Activated CD4-positive, alpha-beta T cell treated with anti-CD3 and anti-CD28 coated beads for 1 hour (primary cell): ENCODE measurements at regions not wholly inside any gene's neighbourhood (a gene's known extent, or its start where the extent isn't known, plus 50 kb on each side); places are given as distances from the start of the nearest gene placed in this dataset.

ENCODE experiments used
- DNase-seq: peaks from one replicate; pipeline ENCODE4 v3.0.0-alpha.2; 2020

- no peak for DNase-seq
These were observed 147.1 kb downstream of the MRPL14 start for GRCh38 chr6:43980004-43980795.

- DNase-seq = no peak
These were observed 147.7 kb downstream of the MRPL14 start for GRCh38 chr6:43979525-43979924.

GRCh38 chr6:43978473-43979346 is 148.5 kb downstream of the MRPL14 start:
- DNase-seq = peak; percentile 3

GRCh38 chr6:43977404-43978111 is 149.7 kb downstream of the MRPL14 start:
- no peak for DNase-seq

GRCh38 chr6:43976706-43977403 is 150.4 kb downstream of the MRPL14 start:
- DNase-seq = no peak

GRCh38 chr6:43974643-43975230 is 152.5 kb downstream of the MRPL14 start:
- DNase-seq = no peak

- DNase-seq = no peak
These were observed 153.9 kb downstream of the MRPL14 start for GRCh38 chr6:43973357-43973756.

- DNase-seq = peak; percentile 2
These were observed 154.3 kb downstream of the MRPL14 start for GRCh38 chr6:43972913-43973300.

- peak; percentile 2 for DNase-seq
These were observed 154.9 kb downstream of the MRPL14 start for GRCh38 chr6:43972179-43972912.

- DNase-seq = peak; percentile 2
These were observed 155.5 kb downstream of the MRPL14 start for GRCh38 chr6:43971776-43972126.

- DNase-seq = no peak
These were observed 156.1 kb downstream of the MRPL14 start for GRCh38 chr6:43970913-43971775.

- DNase-seq = no peak
These were observed 157.0 kb downstream of the MRPL14 start for GRCh38 chr6:43970068-43970912.

- no peak for DNase-seq
These were observed 157.9 kb downstream of the MRPL14 start for GRCh38 chr6:43969158-43969981.

- DNase-seq = no peak
These were observed 158.9 kb downstream of the MRPL14 start for GRCh38 chr6:43968110-43968965.

GRCh38 chr6:43967719-43968091 is 159.5 kb downstream of the MRPL14 start:
- DNase-seq = no peak

GRCh38 chr6:43966853-43967718 is 160.2 kb downstream of the MRPL14 start:
- no peak for DNase-seq

- DNase-seq = no peak
These were observed 160.9 kb downstream of the MRPL14 start for GRCh38 chr6:43966374-43966658.
